Adrenal gland (tissue), 5 donors: ENCODE measurements at regions not wholly inside any gene's neighbourhood (a gene's known extent, or its start where the extent isn't known, plus 50 kb on each side); places are given as distances from the start of the nearest gene placed in this dataset.

Experiments
- CTCF ChIP-seq, 6 experiments: fragments of 450-650 bp in 4 of 6; fragments of 200-600 bp in 2 of 6; sonication (generic) in 1 of 6; IDR thresholded peaks; 1 replicate in 5 of 6; 2 replicates in 1 of 6; pipeline versions ENCODE4 v1.5.1 to v1.8.0; 2016 to 2021; ENCODE audit warnings: antibody characterized with exemption in 6 of 6, mild to moderate bottlenecking in 2 of 6, moderate library complexity in 1 of 6
- POLR2A ChIP-seq, 2 donors: fragments of 450-650 bp; IDR thresholded peaks; one replicate each; pipeline ENCODE4 v1.6.1; 2017; ENCODE audit warnings: antibody characterized with exemption in 2 of 2, mild to moderate bottlenecking in 2 of 2, moderate library complexity in 1 of 2
- donor health status: DM: no; HTN: no; CAD: no.

GRCh38 chr22:44381761-44382115, 69.0 kb upstream of the SHISAL1 start:
- TF ChIP-seq POLR2A (IDR thresholded peaks at IDR 0.05) (no peak), CTCF (IDR thresholded peaks at IDR 0.05) (no peak)
